Stimulated activated CD4-positive, alpha-beta T cell treated with anti-CD3 and anti-CD28 coated beads, Interleukin-2, amount 100 ng/mL, for 4 hours (primary cell): ENCODE measurements at regions not wholly inside any gene's neighbourhood (a gene's known extent, or its start where the extent isn't known, plus 50 kb on each side); places are given as distances from the start of the nearest gene placed in this dataset.

Source experiments
- DNase-seq: peaks from one replicate; pipeline ENCODE4 v3.0.0-alpha.2; 2020; ENCODE audit warnings: low read depth

DNA sequence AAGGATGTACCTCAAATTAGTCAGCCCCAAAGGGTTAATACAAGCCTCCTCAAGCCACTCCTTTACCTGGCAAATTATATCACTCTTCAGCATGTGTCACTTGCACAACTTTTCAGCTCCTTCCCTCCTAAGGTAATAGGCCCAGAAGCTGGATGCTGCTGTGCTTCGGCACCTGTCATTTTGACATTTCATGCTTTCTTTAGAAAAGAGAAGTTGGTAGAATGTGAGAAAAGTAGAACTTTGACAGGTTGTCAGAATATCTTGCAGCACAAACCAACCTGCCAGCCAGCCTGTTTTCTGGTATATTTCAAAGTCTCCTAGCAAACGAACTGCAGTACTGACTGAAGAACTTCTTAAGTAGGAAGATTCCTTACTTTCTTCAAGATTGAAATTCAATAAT lies 2136.9 kb downstream of the MAT2B start:
- no peak for DNase-seq

- no peak for DNase-seq
Measured at GRCh38 chr5:165665735-165666400, 2160.4 kb downstream of the MAT2B start.

DNA sequence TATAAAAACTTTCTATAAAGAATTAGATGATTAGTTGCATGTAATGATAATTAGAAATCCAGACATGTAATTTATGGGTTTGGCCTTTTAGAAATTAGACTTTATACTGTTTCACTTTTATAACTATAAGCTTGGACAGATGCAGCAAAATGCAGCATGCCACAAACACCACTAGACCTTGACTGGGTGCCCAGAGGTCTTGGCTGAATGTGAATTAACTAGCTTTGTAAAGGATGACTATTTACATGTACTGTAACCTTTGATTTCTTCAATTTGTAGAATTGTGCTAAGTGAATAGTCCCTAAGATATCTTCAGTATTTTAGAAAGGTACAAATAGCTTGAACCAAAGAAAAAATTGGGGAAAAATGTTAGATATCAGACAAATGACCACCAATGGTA lies 2168.1 kb downstream of the MAT2B start:
- DNase-seq: no peak

GRCh38 chr5:165695796-165696195 lies 2190.4 kb downstream of the MAT2B start:
- DNase-seq: no peak

GRCh38 chr5:165705960-165706359 lies 2200.5 kb downstream of the MAT2B start:
- DNase-seq: no peak

DNA sequence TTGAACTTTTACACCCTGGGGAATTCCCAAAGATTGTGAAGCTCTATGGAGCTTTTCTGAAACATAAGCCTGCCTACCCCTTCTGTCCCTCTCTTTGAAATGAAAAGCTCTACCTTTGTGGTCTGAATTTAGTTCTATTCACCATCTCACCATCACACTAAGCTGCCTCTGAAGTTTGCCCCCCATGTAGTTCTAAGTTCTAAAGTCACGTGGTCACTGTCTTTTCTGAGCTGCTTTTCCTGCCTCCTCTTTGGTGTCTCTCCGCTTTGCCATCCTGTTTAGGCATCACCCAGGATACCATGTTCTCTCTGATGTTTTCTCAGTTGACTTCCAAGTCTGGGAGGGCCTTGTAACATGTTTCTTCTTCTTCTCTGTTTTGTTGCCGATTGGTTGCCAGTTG lies 2206.6 kb downstream of the MAT2B start:
- no peak for DNase-seq

- DNase-seq: no peak
Measured at GRCh38 chr5:165714598-165714997, 2209.2 kb downstream of the MAT2B start.

DNA sequence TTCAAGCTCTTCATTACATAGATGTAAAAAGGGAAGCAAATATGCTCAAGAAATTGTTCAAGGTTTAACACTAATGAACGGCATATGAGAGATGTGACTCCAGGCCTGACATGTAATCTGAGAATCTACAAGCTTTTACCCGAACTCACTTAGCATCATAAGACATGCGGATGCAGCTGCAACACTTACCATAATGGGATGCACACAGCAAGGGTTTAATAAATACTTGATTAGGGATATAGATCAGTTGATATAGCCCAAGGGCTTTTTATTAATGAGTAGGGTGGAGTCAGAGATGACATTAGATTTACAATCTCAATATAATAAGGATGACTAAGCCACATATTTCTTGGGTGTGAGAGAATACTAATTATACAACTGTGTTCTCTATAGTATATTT lies 2215.5 kb downstream of the MAT2B start:
- no peak for DNase-seq

DNA sequence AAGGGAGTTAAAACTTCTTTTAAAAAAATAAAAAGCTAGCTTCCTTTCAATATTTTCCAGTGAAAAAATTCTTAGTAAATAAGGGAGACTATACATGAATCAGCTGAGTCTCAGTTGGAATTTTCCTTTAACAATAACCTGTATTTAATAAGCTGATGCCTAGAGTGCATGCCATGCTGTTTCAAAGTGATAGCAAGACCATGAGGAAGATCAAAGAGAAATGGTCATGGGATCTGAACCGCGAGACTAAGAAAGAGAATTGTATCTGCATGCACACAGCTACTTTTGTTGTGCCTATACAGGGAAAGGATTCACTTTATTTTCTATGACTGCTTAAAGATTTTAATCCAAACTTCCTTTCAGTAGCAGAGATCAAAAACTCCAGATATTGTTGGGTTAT lies 2217.0 kb downstream of the MAT2B start:
- DNase-seq: no peak

GRCh38 chr5:165723931-165724330 lies 2218.5 kb downstream of the MAT2B start:
- no peak for DNase-seq

DNA sequence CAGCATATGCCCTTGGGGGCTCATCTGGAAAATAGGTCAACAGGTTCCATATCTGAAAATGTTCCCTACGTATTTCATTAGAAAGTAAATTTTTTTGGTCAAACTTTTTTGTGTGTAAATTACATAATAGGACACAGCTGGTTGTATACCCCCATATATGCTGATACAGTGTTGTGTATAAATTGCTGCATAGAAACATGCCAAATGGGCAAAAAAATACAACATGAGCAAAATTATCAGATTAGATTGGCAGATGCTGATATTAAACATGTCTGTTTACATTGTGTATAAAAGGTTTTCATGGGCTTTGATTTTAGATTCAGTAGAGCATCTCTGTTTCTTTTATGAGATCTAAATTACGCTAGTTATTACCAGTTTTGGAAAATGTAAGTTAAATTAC lies 2223.0 kb downstream of the MAT2B start:
- no peak for DNase-seq

GRCh38 chr5:165735388-165735787 lies 2230.0 kb downstream of the MAT2B start:
- no peak for DNase-seq

DNA sequence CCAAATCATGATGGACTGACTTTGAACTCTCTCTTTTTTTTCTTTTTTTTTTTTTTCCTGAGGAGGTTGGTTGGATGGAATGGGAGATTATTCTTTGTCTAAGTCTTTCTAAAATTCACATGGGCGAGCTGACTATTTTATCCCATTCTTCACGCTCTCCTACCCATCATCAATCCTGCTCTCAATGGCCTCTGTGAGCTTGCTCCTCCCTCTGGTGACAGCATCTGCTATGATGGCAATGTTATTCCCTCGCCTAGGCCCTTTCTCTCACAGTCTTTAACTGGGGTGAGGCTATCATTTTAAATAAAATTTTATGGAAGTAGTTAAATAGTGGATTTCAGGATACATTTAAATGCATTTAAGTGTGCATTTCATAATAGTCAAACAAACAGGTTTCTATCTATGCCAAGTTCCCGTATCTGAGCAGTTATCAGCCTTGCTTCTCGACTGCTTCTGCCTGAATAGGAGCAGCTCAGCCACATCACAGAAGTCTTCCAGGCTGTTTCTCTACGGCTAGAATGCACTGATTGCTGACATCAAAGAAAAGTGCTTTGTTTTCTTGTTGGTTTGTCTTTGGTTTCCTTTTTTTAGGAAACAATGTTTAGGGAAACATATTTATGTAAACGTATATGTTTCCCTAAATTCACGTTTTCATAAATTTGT lies 2233.8 kb downstream of the MAT2B start:
- DNase-seq: no peak

- no peak for DNase-seq
Measured at GRCh38 chr5:165757791-165758190, 2252.4 kb downstream of the MAT2B start.

- no peak for DNase-seq
Measured at GRCh38 chr5:165775111-165775510, 2269.7 kb downstream of the MAT2B start.

DNA sequence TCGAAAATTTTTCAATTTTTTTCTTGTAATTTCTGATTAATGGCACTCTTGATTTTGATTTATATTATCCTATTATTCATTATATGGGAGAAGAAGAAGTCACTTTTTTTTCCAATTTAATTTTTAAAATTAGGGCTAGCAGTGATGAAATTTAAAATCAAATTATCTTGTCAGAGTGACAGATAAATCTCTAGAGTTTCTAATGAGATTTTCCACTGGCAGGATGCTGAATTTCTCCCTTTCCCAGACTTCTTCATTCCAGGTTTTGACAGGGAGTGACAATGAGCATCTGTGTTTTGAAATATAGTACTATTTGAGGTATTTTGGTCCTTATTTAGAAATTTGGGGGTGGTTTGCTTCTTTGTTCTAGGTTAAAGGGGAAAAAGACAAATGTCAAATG lies 2274.1 kb downstream of the MAT2B start:
- no peak for DNase-seq

- DNase-seq: no peak
Measured at GRCh38 chr5:165780901-165781300, 2275.5 kb downstream of the MAT2B start.

DNA sequence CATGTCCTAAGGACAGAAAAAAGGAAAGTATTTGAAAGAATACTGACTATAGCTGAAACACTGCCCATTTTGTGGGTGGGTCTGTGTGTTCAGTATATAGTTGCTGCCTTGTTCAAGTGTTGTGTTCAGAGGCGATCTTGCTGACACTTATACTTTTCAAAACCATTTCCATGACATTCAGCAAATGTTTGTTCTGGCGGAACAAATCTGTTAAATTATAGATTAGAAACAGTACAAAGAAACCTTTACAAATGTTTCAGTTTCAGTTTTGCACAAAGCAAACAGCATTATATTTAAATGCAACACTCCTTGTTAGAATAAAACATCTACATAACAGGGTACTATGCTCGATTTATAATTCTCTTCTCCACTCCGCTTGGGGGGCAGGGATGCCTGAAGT lies 2276.3 kb downstream of the MAT2B start:
- DNase-seq: no peak

DNA sequence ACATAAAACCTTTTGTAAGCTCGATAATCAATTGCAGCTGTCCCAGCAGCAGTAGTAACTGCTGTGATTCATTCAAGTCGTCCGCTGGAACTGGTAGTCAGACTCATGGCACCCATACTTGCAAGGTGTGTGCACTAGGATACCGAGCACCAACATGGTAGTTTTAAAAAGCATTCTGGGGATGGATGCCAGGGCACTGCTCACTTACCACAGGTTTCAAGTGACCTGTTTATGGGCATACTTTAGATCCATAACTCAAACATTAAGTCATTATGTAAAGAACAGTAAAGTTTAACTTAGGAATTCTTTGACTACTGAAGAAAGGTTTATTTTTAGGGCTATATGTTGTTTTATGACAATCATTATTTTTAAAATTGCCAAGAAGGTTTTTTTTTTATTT lies 2277.6 kb downstream of the MAT2B start:
- DNase-seq: no peak

- no peak for DNase-seq
Measured at GRCh38 chr5:165786073-165786472, 2280.7 kb downstream of the MAT2B start.

GRCh38 chr5:165795073-165795472 lies 2289.7 kb downstream of the MAT2B start:
- no peak for DNase-seq

DNA sequence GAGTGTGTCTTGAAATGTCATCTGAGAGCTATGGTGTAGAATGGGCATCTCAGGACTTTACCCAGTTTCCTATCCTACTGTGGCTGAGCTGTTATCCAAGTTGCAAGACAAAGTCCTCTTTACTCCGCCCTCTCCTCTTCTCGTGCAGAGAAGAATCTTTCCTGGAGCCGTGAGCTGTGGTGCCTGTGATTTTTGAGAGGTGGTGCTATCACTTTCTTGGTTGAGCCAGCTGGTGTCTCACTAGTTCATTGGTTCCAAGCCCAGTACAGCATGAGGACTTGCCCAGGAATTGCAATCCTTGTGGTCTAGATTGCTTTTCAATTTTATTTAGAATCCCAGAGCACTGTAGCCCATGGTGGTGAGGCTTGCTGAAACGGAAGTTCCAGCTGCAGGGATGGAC lies 2300.3 kb downstream of the MAT2B start:
- no peak for DNase-seq

- DNase-seq: no peak
Measured at GRCh38 chr5:165808335-165808734, 2302.9 kb downstream of the MAT2B start.

DNA sequence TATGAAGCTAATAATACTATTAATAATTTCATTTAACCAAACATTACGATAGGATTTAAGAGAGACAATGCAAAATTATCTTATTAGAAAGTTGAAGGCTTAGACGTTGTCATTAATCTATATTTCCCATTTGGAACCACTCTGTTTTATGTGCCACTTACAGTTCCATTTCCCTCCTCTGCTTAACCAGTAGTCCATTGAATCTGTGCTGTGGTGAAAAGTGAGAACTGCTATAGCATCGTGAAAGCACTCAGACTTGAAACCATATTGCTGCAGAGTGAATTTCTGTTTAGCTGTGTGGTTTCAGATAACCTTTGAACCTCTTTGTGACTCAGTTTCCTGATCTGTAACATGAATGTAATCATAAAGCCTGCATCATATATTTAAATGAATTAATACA lies 2304.5 kb downstream of the MAT2B start:
- no peak for DNase-seq
